ENCODE measurements at regions not wholly inside any gene's neighbourhood (a gene's known extent, or its start where the extent isn't known, plus 50 kb on each side); places are given as distances from the start of the nearest gene placed in this dataset.

DNA sequence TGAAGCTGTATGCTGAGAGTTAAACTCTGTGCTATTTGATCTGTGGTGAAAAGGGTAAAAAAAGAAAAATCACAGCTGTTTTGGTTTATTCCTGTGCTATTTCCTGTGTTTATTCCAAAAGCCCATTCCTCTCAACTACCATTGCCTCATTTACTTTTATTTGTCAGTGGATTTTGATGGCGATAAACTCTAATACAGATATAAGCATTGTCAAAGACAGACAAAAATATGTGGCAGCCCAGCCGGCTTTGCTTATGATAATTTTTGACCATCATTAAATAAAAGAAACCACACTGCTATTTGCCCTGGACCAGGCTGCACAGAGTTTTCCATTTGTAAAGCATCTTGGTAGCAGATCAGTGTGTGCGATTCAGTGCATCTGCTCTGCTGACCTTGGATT is 473.6 kb upstream of the ASIC2 start:
- TF ChIP-seq, protein P1, sequence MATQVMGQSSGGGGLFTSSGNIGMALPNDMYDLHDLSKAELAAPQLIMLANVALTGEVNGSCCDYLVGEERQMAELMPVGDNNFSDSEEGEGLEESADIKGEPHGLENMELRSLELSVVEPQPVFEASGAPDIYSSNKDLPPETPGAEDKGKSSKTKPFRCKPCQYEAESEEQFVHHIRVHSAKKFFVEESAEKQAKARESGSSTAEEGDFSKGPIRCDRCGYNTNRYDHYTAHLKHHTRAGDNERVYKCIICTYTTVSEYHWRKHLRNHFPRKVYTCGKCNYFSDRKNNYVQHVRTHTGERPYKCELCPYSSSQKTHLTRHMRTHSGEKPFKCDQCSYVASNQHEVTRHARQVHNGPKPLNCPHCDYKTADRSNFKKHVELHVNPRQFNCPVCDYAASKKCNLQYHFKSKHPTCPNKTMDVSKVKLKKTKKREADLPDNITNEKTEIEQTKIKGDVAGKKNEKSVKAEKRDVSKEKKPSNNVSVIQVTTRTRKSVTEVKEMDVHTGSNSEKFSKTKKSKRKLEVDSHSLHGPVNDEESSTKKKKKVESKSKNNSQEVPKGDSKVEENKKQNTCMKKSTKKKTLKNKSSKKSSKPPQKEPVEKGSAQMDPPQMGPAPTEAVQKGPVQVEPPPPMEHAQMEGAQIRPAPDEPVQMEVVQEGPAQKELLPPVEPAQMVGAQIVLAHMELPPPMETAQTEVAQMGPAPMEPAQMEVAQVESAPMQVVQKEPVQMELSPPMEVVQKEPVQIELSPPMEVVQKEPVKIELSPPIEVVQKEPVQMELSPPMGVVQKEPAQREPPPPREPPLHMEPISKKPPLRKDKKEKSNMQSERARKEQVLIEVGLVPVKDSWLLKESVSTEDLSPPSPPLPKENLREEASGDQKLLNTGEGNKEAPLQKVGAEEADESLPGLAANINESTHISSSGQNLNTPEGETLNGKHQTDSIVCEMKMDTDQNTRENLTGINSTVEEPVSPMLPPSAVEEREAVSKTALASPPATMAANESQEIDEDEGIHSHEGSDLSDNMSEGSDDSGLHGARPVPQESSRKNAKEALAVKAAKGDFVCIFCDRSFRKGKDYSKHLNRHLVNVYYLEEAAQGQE (IDR thresholded peaks at IDR 0.05; ENCODE audit: low read depth) = no peak
- TF ChIP-seq EGR1 (IDR thresholded peaks at IDR 0.05) = no peak
- TF ChIP-seq, protein P2, sequence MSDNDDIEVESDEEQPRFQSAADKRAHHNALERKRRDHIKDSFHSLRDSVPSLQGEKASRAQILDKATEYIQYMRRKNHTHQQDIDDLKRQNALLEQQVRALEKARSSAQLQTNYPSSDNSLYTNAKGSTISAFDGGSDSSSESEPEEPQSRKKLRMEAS (IDR thresholded peaks at IDR 0.05) = no peak
- TF ChIP-seq USF1 (IDR thresholded peaks at IDR 0.05) = no peak
- no peak for TF ChIP-seq RAD21 (IDR thresholded peaks at IDR 0.05; ENCODE audit: low read depth)
- TF ChIP-seq NFIC (IDR thresholded peaks at IDR 0.05) = no peak
- TF ChIP-seq FOXM1 (IDR thresholded peaks at IDR 0.05; ENCODE audit: borderline replicate concordance, low read depth) = no peak
- TF ChIP-seq ZBTB7A (IDR thresholded peaks at IDR 0.05; ENCODE audit: low read depth) = no peak
- no peak for TF ChIP-seq TAF1 (IDR thresholded peaks at IDR 0.05; ENCODE audit: low read depth)
- no peak for TF ChIP-seq CEBPB (IDR thresholded peaks at IDR 0.05)
- no peak for TF ChIP-seq TEAD4 (IDR thresholded peaks at IDR 0.05)
- no peak for TF ChIP-seq EP300 (IDR thresholded peaks at IDR 0.05; ENCODE audit: borderline replicate concordance)
- no peak for TF ChIP-seq TCF12 (IDR thresholded peaks at IDR 0.05; ENCODE audit: low read depth)
- TF ChIP-seq YY1 (IDR thresholded peaks at IDR 0.05; ENCODE audit: low read depth) = no peak
- no peak for TF ChIP-seq CREB1 (IDR thresholded peaks at IDR 0.05; ENCODE audit: low read depth)

- TF ChIP-seq NFIC (IDR thresholded peaks at IDR 0.05) (no peak), EP300 (IDR thresholded peaks at IDR 0.05; ENCODE audit: borderline replicate concordance) (no peak), ZBTB7A (IDR thresholded peaks at IDR 0.05; ENCODE audit: low read depth) (no peak), FOXM1 (IDR thresholded peaks at IDR 0.05; ENCODE audit: borderline replicate concordance, low read depth) (no peak), YY1 (IDR thresholded peaks at IDR 0.05; ENCODE audit: low read depth) (no peak), USF1 (IDR thresholded peaks at IDR 0.05) (no peak), RAD21 (IDR thresholded peaks at IDR 0.05; ENCODE audit: low read depth) (no peak), TAF1 (IDR thresholded peaks at IDR 0.05; ENCODE audit: low read depth) (no peak), TCF12 (IDR thresholded peaks at IDR 0.05; ENCODE audit: low read depth) (no peak), CREB1 (IDR thresholded peaks at IDR 0.05; ENCODE audit: low read depth) (no peak), EGR1 (IDR thresholded peaks at IDR 0.05) (no peak), CEBPB (IDR thresholded peaks at IDR 0.05) (no peak)
- TF ChIP-seq, protein P1 (IDR thresholded peaks at IDR 0.05; ENCODE audit: low read depth) = no peak
- TF ChIP-seq, protein P2 (IDR thresholded peaks at IDR 0.05) = no peak
These were observed 476.0 kb upstream of the ASIC2 start for GRCh38 chr17:33769066-33769465.

DNA sequence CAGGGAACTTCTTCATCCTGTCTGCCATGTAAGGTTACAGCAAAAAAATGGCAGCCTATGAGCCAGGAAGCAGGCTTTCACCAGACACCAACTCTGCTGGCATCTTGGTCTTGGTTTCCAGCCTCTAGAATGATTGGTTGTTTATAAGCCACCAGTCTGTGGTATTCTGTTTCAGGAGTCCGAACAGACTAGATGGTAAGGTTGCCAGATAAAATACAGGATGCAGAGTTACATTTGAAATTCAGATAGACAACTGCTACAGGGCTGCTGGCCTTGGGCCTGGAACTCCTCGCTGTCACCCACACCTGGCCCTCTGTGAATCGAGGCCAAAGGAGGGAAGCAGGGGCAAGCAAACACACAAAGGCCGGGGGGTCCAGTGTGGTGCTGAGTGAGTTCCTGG is 478.8 kb upstream of the CCL2 start:
- TF ChIP-seq ZBTB7A (IDR thresholded peaks at IDR 0.05; ENCODE audit: low read depth) (no peak), CREB1 (IDR thresholded peaks at IDR 0.05; ENCODE audit: low read depth) (no peak), TCF12 (IDR thresholded peaks at IDR 0.05; ENCODE audit: low read depth) (no peak), EP300 (IDR thresholded peaks at IDR 0.05; ENCODE audit: borderline replicate concordance) (no peak), TAF1 (IDR thresholded peaks at IDR 0.05; ENCODE audit: low read depth) (no peak)
- TF ChIP-seq, protein P1 (IDR thresholded peaks at IDR 0.05; ENCODE audit: low read depth) = no peak

GRCh38 chr17:33776903-33777302 is 478.2 kb upstream of the CCL2 start:
- TF ChIP-seq TEAD4 (IDR thresholded peaks at IDR 0.05) (no peak), TAF1 (IDR thresholded peaks at IDR 0.05; ENCODE audit: low read depth) (no peak), USF1 (IDR thresholded peaks at IDR 0.05) (no peak), CREB1 (IDR thresholded peaks at IDR 0.05; ENCODE audit: low read depth) (no peak), RAD21 (IDR thresholded peaks at IDR 0.05; ENCODE audit: low read depth) (no peak), CEBPB (IDR thresholded peaks at IDR 0.05) (no peak), EP300 (IDR thresholded peaks at IDR 0.05; ENCODE audit: borderline replicate concordance) (no peak)
- TF ChIP-seq, protein P1 (IDR thresholded peaks at IDR 0.05; ENCODE audit: low read depth) = no peak

All from Ishikawa (cell line).